Umbilical cord (tissue), 1 donor: ENCODE measurements at regions not wholly inside any gene's neighbourhood (a gene's known extent, or its start where the extent isn't known, plus 50 kb on each side); places are given as distances from the start of the nearest gene placed in this dataset.
"Not testable (repeated sequence)": the region's sequence is repeated elsewhere in the genome, so short reads cannot be mapped to it uniquely, and the experiment has no call there.

Experiments used
- DNase-seq: peaks from one replicate; pipeline ENCODE4 v3.0.0-alpha.2; 2015; ENCODE audit warnings: low spot score

DNA sequence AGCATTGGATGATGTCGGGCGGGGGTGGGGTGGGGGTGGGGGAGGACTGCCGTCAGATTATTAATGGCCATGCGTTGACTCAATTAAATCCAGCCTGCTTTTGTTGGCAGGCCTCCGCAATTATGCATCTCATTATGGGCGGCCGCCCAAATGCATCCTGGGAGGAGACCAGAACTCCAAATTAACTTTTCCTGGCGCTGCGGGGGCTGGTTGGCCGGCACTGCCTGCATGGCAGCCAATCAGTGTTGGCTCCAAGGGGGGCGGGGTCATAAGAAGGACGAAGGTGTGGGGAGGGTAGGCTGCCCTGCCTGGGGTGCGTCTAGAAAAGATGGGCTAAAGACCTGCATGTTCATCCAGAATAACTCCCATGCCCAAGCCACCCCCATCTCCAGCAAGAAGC is 83.9 kb upstream of the PAX2 start:
- no peak for DNase-seq

DNA sequence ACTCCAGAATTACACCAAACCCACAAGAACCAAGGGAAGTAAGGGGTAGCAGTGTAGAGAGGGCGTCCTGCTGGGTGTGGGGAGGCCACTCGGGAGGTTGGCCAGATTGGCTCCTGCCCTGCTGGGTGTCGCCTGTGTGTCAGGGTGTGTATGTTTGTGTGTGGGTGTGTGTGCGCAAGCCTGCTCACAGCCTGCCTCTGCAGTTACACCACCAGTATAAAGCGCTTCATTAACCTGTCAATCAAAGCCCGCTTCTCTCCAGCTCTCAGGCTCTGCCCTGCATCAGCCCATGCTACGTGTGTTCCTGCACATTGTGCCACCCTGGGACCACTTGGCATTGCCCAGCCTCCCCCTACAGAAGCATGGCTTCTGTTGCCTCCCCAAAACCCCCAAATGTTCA is 83.3 kb upstream of the PAX2 start:
- no peak for DNase-seq

DNA sequence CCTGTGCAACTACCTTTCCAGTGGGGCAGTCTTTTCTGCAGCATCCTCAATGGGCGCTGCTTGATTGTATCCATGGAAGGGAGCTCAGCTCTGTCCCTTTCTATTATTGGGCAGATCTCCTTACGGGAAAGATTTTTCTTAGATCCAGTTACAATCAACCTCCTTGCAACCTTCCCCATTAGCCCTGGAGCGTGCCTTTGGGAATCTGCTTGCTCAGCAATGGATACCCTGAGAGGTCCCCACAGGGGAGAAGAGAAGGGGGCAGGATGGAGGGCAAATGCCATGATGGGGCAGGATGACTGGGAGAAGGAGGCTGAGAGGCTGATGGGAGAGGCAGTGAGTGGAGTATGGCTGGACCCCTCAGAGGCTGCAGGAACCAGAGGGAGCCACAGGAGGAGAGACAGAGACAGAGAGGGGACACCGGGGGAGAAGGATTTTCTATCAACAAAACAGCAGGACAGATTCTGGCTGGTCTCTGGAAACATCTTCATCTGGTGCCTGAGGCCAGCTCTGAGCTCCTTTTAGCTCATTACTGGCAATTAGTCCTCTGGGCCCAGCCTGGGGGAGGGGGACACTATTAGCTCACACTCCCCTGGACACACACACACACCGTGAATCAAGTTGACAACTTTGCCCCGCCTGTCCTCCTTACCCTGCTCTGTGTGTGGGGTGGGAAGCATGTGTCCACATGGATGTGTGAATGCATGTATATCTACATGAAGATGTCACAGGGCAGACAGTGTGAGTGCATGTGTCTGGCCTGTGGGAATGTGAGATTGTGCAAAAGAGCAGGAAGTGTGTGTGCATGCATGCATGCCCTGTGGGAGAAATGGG is 80.8 kb upstream of the PAX2 start:
- DNase-seq: no peak

DNA sequence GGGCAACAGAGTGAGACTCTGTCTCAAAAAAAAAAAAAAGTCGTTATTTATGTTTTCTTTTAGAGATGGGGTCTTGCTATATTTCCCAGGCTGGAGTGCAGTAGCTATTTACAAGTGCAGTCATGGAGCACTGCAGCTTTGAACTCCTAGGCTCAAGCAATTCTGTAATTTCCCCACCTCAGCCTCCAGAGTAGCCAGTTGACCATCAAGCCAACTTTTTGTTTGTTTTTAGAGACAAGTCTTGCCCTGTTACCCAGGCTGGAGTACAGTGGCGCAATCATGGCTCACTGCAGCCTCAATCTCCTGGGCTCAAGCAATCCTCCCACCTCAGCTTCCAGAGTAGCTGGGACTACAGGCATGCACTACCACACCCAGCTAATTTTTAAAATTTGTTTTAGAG is 78.7 kb upstream of the PAX2 start:
- not testable (repeated sequence) for DNase-seq

DNA sequence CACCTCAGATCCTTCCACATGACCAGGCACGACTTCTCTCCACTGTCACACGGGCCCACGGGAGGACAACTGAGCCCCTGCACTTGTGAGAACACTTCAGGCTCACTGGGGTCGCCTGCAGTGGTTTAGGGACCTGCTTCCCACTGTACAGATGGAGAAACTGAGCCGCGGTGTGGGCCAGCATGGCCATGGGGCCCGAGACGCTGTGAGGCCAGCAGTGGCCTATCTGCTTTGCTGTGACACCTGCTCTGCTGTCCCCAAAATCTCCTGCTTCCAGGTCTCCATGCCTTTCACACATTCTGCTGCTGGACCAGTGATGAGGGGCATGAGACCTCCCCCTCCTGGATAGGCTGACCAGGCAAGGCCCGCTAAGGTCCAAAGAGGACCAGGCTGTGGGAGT is 75.8 kb upstream of the PAX2 start:
- no peak for DNase-seq

DNA sequence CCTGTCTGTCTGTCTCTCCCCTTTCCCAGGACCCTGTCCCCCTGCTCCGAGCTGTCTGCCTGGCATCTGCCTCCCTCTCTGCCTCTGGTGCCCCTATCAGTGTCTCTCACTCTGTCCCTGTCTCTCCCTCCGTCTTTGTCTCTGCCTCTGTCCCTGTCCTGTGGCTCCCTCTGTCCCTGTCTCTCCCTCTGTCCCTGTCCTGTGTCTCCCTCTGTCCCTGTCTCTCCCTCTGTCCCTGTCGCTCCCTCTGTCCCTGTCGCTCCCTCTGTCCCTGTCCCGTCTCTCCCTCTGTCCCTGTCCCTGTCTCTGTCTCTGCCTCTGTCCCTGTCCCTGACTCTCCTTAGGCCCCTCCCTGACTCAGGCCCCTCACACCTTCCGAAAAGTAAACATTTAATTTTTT is 75.0 kb upstream of the PAX2 start:
- no peak for DNase-seq

DNA sequence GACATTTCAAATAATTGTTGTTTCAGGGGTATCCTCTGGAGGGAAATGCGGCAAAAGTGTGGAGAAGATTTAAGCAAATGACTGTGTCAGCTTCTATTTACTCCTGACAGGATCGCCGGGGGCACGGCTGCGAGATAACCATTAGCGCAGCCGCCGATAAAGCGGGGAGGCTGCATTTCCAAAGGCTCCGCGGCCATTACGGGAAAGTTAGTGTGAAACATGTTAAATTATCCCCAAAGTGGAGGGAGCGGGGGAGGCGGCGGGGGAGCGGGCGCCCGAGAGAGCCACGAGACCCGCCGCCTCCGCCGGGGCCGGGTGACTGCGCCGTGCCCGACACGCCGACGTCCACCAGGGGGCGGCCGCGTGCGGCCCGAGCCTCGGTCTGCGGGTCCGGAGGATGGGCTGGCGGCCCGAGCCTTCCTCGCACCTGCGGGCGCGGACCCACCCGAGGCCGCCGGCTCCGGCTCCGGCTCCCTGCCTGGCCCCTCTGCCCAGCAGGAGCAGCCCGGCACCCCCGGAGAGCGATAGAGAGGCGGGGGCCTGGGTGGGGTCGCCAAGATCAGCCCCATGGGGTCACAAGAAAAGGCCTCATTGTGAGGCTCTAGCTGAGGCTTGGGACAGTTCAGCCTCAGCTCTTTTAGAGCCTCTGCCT is 74.4 kb upstream of the PAX2 start:
- no peak for DNase-seq

DNA sequence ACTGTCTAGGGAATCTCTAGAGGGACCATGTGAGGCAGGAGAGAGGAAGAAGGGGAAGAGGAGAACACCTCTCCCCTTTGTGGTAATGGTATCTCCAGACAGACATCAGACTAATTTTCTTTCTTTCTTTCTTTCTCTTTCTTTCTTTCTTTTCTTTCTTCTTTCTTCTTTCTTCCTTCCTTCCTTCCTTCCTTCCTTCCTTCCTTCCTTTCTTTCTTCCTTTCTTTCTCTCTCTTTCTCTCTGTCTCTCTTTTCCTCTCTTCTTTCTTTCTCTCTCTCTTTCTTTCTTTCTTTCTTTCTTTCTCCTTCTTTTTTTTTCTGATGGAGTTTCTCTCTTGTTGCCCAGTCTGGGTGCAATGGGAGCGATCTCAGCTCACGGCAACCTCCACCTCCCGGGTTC is 73.2 kb upstream of the PAX2 start:
- DNase-seq: no peak

DNA sequence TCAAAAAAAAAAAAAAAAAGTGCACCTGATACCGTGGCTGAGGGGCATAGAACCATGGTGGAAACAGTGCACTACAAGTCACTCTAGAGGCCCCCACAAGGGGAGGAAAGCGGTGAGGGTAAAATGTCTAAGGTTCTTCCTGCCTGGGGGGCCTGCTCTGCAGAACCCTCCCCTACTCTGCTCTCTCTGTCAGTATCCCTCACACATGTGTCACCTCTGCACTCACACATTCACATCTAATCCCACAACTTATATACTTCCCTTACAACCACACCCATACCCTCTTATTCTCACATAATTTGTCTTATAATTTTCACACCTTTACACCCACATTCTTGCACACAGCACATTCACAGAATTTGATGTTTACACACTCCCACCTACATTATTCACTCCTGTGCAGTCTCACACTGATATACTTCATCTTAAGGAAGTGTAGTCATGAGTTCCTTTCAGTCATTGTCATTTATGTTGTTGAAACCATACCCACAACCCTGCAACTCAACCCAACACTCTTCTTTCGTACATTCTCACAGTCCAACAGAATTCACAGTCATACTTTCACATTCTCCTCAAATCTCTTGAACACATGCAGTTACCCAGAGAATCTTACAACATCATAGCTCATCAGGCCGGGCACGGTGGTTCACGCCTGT is 68.0 kb upstream of the PAX2 start:
- no peak for DNase-seq

DNA sequence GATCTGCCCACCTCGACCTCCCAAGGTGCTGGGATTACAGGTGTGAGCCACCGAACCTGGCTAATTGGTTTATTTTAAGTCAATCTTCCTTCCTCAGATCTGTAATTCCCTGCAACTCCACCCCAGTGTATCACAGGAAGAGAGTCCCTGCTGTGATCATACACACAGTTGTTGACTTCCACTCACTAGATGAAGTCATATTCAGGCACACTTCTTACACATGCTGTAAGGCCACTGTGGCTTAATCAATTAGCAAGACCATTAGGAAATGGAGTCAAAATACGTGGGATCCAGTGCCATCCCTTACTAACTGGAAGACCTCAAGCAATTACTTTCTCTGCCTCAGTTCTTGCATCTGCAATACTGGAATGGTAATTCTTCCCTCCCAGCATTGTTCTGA is 66.1 kb upstream of the PAX2 start:
- no peak for DNase-seq

DNA sequence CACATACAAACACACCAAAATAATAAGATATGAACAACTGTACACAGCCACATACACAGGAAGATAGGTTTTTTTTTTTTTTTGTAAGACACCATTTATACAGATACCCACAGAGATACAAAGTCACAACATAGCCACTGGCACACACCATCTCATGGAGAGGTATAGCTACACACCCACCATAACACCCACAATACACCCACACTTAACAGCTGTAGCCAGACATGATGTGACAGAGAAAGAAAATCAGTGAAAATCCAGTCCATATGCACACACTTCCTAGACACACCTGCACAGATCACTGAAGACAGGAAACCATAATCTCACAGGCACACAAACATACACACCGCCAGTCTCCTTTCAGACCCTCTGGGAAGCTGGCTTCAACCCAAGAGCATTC is 62.4 kb upstream of the PAX2 start:
- no peak for DNase-seq

DNA sequence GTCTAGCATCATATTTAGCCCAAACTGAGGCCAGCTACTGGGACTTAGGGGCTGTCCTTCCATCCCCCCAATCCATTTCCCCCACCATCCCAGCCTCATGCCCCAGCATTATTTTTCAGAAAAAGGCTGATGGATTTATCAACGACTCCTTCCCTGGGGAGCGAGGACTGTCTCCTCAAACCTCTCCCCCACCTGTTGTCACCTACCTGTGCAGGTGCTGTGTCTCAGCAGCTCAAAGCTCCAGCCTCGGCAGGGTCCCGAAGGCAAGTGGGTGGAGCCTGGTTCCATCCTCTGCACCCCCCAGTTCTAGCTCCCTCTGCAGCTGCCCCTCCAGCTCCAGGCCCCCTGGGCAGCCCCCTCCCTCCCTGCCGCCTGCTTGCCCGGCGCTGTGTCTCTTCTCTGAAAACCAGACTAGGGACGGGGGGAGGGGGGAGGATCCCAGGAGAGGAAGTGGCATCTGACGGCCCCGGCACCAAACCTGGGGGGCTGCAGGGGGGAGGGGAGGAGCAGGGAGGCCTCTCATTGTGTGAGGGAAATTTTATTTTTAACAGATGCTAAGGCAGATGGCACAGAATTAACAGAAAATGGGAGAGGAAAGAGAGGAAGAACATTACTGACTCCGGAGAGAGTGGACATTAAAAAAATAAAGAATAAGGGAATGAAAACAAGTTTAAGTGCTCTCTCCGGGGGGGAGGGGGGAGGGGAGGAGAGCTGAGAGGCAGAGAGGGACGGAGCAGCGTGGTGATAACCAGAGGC is 61.7 kb upstream of the PAX2 start:
- DNase-seq: no peak

DNA sequence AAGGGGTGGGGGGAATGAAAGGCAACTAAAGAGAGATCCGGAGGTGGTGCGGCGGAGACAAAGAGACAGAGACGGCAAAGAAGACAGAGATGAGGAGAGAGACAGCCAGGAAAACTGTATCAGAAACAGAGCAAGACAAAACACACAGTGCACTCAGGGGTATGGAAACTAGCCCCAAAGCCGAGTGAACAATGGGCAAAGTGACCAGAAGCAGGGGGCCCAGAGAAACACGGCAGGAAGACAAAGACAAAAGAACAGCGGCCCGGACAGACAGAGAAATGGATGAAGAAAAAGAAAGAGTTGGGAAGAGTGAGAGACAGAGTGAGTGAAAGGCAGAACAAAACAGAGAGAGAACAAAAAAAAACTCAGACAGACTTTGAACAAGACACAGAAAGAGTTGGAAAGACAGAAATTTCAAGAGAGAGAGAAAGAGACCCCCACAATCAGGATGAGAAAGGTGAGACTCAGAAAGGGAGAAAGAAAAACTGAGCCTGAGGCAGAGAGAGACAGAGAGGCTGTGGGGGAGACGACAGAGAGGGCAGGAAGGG is 60.6 kb upstream of the PAX2 start:
- no peak for DNase-seq

DNA sequence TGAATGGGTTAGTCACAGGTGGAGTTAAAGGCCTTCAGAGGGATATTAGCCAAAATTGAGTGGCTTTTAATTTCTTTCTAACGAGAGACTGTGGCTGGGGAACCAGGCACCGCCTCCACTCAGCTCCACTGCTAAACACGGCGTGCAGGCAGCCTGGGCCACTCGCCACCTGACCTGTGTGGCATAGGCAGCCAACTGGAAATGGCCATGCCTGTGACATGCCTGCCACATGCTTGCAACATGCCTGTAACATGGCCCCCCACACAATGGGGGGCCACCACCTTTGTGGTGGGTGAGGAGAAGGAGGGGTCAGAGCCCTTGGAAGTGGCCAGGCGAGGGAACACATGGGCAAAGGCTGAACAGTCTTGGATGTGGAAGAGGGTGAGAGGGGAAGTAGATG is 60.1 kb upstream of the PAX2 start:
- DNase-seq: no peak

DNA sequence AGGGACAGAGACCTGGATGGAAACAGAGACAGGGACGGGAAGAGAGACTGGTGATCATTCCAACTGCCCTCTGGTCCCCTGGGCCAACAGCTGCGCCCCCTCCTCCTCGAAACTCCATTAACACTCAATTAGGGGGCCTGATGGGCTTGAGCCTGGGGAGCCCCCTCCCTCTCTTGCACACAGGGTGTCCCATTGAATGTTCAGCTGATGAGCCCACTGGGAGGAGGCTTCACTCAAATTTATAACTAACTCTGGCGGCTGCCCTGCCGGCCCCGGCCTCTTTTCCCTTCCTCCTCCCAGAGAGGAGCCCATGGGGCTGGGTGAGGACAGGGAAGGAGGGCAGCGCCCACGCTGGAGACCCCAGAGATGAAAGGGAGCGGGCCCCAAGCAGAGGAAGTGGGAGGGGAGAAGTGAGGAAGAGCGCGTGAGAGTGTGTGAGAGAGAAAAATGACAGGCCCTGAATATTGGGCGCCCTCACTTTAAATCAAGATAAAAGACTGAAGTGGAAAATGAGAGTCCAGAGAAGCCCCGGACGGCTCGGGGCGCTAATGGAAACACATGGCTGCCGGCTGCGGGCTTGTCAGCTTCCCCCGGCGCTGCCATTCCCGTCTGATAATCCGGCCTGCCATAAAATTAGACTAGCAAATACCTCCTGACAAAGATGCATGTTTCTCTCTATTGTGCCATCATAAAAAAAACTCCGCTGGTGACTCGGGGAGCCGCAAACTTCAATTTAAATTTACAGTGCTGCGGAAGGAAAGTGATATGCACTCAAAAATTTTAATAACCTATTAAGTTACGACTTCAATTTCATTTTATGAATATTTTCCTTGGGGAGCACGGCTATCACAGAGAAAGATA is 58.0 kb upstream of the PAX2 start:
- no peak for DNase-seq

DNA sequence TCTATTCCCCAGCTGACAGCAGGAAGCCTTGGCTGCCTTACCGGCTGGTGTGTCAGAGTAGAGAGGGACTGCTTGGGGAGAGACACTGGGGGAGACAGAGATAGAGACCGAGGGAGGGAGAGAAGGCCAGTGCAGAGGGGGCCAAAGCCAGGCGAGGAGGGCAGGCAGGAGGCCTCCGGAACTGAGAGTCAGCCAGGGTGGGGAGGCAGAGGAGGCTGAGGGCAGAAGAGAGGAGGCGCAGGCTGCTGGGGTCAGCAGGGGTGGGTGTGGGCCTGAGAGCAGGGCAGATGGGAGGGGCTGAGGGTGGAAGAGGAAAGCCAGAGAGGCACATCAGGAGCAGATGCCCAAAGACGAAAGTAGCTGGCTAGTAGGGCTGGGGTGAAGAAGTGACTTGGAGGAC is 57.2 kb upstream of the PAX2 start:
- DNase-seq: no peak

DNA sequence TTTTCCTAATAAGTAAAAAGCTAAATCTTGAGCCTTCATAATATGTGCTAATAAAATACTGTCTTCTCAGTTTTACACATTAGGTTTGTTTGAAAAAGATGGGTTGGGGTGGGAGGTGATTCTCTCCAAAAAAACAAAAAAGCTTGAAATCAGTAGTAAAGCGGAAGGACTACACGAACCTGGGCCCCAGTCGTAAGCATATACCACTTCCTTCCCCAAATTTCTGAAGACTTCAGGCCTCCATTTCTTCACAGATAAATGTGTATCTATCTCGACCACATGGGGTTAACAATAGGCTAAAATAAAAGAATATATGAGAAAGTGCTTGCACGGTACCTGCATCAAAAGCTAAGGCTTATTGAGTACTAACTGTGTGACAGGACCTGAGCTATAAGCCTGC is 51.6 kb upstream of the PAX2 start:
- no peak for DNase-seq
